ENCODE measurements at regions not wholly inside any gene's neighbourhood (a gene's known extent, or its start where the extent isn't known, plus 50 kb on each side); places are given as distances from the start of the nearest gene placed in this dataset.

DNA sequence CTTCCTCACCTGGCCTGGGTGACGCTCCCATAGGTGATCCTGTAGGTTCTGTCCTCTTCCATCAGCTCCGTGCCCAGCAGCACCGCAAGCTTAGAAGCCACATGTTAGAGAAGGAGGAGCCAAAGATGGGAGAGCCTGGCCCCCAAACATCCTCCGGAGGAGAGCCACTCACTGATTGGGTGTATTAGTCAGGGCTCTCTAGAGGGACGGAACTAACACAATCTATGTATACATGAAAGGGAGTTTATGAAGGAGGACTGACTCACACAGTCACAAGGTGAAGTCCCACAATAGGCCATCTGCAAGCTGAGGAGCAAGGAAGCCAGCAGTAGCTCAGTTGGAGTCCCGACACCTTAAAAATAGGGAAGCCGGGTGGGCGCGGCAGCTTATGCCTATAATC, 1273.1 kb upstream of the TMEM132C start (continued):
- TF ChIP-seq POU2F2 (IDR thresholded peaks at IDR 0.05; ENCODE audit: borderline replicate concordance, low read depth, low read length) (no peak), HDAC2 (IDR thresholded peaks at IDR 0.05) (no peak), RAD51 (IDR thresholded peaks at IDR 0.05) (no peak)

DNA sequence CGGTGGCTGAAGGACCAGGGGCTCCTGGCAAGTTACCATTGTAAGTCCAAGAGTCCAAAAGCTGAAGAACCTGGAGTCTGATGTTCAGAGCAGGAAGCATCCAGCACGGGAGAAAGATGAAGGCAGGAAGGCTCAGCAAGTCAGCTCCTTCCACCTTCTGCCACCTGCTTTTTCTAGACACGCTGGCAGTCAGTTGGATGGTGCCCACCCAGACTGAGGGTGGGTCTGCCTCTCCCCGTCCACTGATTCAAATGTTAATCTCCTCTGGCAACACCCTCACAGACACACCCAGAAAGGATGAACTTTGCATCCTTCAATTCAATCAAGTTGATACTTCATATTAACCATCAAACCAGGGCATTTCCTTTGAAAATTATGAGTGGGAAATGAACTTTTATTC, 1272.4 kb upstream of the TMEM132C start:
- ChIA-PET POLR2A (no interaction called here), CTCF (no interaction called here), SMC1A (ENCODE audit: uncharacterized antibody, unreplicated experiment) (no interaction called here), RAD21 (ENCODE audit: unreplicated experiment) (no interaction called here)
- FAIRE-seq, result no peak
- Histone ChIP-seq H3K4me2 (ENCODE audit: control insufficient read depth, insufficient read depth) (no peak overlapping the region), H3K9ac (ENCODE audit: control insufficient read depth, insufficient read depth, low read length) (no peak overlapping the region), H3K4me3 (no peak overlapping the region), H3K36me3 (ENCODE audit: control insufficient read depth in 2 of 2, insufficient read depth in 2 of 2, low read length in 1 of 2) (no peaks in the 10 kb centered on the region), H3K79me2 (ENCODE audit: control insufficient read depth, insufficient read depth, low read length) (no peaks in the 10 kb centered on the region), H2AFZ (ENCODE audit: control insufficient read depth, low read depth, low read length) (no peak overlapping the region), H4K20me1 (ENCODE audit: control insufficient read depth, insufficient read depth) (no peaks in the 10 kb centered on the region), H3K27me3 (replicated peaks in 1 of 2; ENCODE audit: control insufficient read depth in 2 of 2, insufficient read depth in 2 of 2, low read length in 1 of 2) (no peaks in the 10 kb centered on the region), H3K4me1 (ENCODE audit: control insufficient read depth, insufficient read depth, low read length) (no peaks in the 10 kb centered on the region), H3K27ac (ENCODE audit: control insufficient read depth, insufficient read depth) (no peak overlapping the region), H3K9me3 (replicated peaks; ENCODE audit: control insufficient read depth, insufficient read depth, low read length) (no peaks in the 10 kb centered on the region)
- in situ Hi-C loops (cut with MboI) (no loop called here), intact Hi-C loops (cut with micrococcal nuclease; ENCODE audit: unreplicated experiment) (no loop called here)
- DNase-seq (ENCODE audit: low read depth, low spot score), result no peak
- WGBS (ENCODE audit: insufficient coverage, insufficient replicate concordance, low lambda C conversion rate, missing lambda C conversion rate), result 20% methylated on average over 4 of the region's 4 CpGs
- no peak for ATAC-seq
- BruUV-seq (replicated peaks), result no TSS peak
- TF ChIP-seq SIN3A (IDR thresholded peaks at IDR 0.05; ENCODE audit: low read depth, low read length) (no peak), YY1 (IDR thresholded peaks at IDR 0.05; ENCODE audit: low read depth, low read length) (no peak)

DNA sequence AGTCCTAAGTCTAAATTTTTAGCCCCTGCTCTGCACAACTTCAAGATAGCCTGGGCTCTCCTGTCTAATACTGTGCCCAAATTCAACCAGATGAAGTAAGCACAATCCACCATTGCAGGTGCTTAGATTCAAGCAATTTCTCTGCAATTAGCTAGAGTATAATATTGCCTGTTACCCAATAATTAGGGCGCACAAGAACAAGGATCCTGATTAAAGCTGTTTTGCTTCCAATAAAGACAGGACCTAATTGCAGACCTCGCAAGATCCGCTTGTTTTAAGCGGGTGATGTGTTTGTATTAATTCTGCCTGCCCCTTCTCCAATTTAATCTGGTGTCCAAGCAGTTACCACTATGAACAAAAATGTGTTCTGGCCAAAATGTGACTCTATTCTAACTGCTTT, 1268.9 kb upstream of the TMEM132C start:
- H3K4me3 ChIP-seq, result no peak overlapping the region
- intact Hi-C loops (cut with micrococcal nuclease; ENCODE audit: unreplicated experiment) (no loop called here), in situ Hi-C loops (cut with MboI) (no loop called here)
- no peaks in the 10 kb centered on the region for H3K79me2 ChIP-seq (ENCODE audit: control insufficient read depth, insufficient read depth, low read length)
- H2AFZ ChIP-seq (ENCODE audit: control insufficient read depth, low read depth, low read length), result no peak overlapping the region
- no peak overlapping the region for H3K27ac ChIP-seq (ENCODE audit: control insufficient read depth, insufficient read depth)
- FAIRE-seq (no peak), ATAC-seq (no peak), DNase-seq (ENCODE audit: low read depth, low spot score) (no peak)
- 23% methylated on average over 4 of the region's 4 CpGs for WGBS (ENCODE audit: insufficient coverage, insufficient replicate concordance, low lambda C conversion rate, missing lambda C conversion rate)
- H3K36me3 ChIP-seq (ENCODE audit: control insufficient read depth in 2 of 2, insufficient read depth in 2 of 2, low read length in 1 of 2), result no peaks in the 10 kb centered on the region
- no peak overlapping the region for H3K4me2 ChIP-seq (ENCODE audit: control insufficient read depth, insufficient read depth)
- no peak overlapping the region for H3K9ac ChIP-seq (ENCODE audit: control insufficient read depth, insufficient read depth, low read length)
- no peaks in the 10 kb centered on the region for H4K20me1 ChIP-seq (ENCODE audit: control insufficient read depth, insufficient read depth)
- H3K9me3 ChIP-seq (replicated peaks; ENCODE audit: control insufficient read depth, insufficient read depth, low read length), result no peaks in the 10 kb centered on the region
- no peaks in the 10 kb centered on the region for H3K27me3 ChIP-seq (replicated peaks in 1 of 2; ENCODE audit: control insufficient read depth in 2 of 2, insufficient read depth in 2 of 2, low read length in 1 of 2)
- H3K4me1 ChIP-seq (ENCODE audit: control insufficient read depth, insufficient read depth, low read length), result no peaks in the 10 kb centered on the region
- ChIA-PET SMC1A (ENCODE audit: uncharacterized antibody, unreplicated experiment) (no interaction called here), CTCF (no interaction called here), POLR2A (no interaction called here), RAD21 (ENCODE audit: unreplicated experiment) (no interaction called here)
- TF ChIP-seq POLR2AphosphoS5 (IDR thresholded peaks at IDR 0.05; ENCODE audit: low read length), result no peak
- no peak for TF ChIP-seq SMAD5 (IDR thresholded peaks at IDR 0.05; ENCODE audit: low read depth)
- TF ChIP-seq EZH2 (IDR thresholded peaks at IDR 0.05; ENCODE audit: borderline replicate concordance, control insufficient read depth, low read depth, low read length), result no peak
- BruUV-seq (replicated peaks), result no TSS peak
